IPS DF 4.7 (cell line): ENCODE measurements at regions not wholly inside any gene's neighbourhood (a gene's known extent, or its start where the extent isn't known, plus 50 kb on each side); places are given as distances from the start of the nearest gene placed in this dataset.
"Not testable (repeated sequence)": the region's sequence is repeated elsewhere in the genome, so short reads cannot be mapped to it uniquely, and the experiment has no call there.

ENCODE experiments used
- DNase-seq: peaks from one replicate; pipeline ENCODE4 v3.0.0-alpha.2; 2013; ENCODE audit warnings: low spot score; ENCODE audit errors: extremely low read depth

DNA sequence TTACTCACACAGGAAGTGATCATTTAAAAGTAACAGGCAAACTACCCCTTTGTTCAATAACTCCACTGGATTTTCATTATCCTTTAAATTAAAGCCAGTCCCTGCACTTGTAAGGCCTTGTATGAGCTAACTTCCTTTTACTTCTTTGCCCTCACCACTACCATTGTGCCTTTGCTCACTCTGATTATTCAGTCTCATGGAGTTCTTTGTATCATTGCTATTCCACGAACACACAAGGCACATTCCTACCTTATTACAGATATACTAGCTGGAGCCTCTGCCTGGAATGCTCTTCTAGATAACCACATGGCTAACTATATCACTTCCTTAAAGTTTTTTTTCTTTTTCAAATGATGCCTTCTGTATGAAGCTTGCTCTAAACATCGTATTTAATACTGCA is 748.6 kb upstream of the HS3ST5 start:
- no peak for DNase-seq

DNA sequence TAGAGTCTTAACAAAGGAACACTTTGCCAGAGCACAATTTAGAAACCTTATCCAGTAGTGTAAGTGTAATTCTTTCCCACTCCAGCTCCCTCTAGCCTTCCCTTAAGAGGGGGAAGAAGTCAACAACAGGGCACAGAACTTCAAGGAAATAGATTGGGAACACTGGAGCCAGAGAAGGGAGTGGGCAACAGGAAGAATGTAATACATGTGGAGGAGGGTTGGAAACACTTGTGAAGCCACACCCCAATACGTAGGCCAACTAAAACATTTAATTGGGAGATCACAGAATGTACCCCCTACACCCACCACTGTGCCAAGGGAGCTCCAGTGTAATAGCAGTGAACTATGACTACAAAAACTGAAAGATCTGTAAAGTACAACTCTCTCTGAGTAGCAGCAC is 735.7 kb upstream of the HS3ST5 start:
- no peak for DNase-seq

DNA sequence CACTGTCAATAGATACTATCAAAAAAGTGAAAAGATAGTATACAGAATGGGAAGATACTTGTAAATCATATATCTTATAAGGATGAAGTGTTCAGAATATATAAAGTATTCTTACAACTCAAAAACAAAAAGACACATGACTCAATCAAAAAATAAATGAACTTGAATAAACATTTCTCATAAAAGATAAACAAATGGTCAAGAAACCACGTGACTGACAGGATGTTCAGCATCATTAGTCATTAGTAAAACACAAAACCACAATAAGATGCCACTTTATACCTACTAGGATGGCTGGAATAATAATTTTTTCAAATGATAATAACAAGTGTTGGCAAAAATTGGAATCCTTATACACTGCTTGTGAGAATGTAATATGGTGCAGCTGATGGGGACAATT is 729.1 kb upstream of the HS3ST5 start:
- DNase-seq = no peak

DNA sequence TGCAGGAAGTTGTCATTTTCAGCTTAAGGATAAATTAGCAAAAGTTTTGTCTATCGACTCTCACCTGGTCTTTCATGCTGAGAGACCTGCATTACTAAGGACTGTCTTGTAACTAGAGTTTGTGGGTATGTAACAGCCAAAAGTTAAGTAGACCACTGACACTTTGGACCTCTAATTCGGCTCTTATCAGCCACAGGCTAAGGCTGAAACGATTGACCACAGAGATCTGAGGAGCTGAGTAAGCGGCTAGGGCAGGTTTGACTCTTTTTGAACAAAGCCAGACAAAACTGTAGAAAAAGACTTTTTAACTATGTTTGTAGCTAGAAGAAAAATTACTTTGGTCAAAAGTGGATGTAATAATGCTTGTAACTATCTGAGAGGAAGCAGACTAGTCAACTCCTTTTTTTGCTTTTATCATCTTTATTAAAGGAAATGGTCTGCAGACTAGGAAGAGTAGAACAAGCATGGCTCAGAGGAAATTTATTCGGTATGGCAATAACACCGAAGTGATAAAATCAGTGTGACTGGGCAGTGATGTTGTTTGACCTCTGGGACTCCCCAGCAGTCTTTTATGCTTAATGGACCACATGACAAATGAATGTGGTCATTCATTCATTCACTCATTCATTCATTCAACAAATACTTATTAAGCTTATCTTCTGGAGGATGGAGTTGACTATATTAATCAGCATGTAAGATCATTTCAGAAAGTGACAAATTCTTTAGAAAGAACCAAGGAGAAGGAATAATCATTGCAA is 725.0 kb upstream of the HS3ST5 start:
- no peak for DNase-seq

DNA sequence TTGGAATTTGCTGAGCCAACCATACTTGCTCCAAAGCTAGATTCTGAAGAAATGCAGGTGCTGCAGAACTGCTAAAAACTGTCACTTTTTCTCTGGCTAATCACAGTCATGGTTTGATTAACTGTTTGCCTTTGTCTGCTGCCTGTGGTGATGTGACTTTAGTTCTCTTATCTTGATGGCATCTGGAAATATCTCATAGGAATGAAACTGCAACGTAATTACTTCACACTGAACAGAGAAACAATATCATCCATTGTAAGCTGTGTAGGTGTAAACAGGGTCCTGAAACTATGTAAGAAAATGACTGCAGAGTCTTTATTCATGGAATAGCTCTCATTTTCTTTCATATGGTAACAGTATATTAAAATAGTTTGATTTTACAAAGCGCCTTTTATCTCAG is 721.9 kb upstream of the HS3ST5 start:
- no peak for DNase-seq

DNA sequence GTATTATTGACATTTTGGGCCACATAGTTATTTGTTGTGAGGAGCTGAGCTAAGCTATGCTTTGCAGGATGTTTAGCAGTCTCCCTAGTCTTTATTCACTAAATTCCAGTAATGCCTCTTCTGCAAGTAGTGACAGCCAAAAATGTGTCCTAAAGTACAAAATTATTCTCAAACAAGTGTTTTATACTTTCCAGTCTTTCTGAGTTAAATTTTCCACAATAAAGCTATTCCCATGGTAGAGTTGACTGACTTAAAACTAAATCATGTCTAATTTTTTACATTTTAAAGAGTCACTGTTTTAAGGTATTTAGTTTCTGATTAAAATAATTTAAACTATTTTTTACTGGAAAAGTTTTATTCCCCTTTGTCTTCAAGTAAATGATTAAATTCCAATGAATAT is 717.8 kb upstream of the HS3ST5 start:
- no peak for DNase-seq

DNA sequence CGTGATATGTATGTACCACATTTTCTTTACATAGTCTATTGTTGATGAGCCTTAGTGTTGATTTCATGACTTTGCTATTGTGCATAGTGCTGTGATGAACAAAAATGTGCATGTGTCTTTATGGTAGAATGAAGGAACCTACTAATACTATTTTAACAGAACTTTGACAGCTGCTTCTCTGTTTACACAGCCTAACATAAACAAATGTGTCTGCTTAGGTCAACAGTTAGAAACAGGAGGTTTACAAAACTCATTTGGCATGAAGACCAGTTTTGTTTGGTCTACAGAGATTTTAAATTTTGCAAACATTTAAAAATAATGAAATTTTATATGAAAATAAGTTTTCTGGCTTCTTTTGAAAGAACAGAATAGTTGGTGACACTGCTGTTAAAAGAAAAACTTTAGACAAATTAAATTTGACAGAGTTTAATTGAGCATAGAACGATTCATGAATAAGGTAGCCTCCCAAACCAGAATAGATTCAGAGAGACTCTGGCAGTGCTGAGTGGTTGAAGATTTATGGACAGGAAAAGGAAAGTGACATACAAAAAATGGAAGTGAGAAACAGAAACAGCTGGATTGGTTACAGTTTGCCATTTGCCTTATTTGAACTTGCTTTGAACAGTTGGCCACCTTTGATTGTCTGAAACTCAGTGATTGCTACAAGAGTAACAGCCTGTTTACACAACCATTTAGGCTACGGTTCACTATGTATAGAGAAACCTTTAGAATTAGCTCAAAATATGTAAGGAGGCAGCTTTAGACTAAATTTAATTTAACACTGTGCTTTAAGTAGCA is 715.8 kb upstream of the HS3ST5 start:
- no peak for DNase-seq

DNA sequence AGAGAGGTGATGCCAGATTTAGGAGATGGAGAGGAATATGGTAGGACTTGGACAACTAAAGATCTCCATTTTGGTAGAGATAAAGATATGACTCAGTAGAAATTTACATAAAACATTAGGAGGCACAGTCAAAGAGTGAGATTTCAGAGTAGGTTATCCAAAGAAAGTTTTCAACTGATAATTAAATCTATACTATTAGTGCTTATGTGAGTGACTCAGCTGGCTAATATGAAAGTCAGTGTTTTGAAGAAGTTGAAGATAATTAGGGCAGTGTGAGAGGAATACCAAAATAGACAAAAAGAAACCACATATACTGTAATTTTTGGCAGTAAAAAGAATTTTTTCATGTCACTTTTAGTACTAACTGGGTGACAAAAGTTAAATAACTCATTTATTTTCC is 712.8 kb upstream of the HS3ST5 start:
- DNase-seq = no peak

DNA sequence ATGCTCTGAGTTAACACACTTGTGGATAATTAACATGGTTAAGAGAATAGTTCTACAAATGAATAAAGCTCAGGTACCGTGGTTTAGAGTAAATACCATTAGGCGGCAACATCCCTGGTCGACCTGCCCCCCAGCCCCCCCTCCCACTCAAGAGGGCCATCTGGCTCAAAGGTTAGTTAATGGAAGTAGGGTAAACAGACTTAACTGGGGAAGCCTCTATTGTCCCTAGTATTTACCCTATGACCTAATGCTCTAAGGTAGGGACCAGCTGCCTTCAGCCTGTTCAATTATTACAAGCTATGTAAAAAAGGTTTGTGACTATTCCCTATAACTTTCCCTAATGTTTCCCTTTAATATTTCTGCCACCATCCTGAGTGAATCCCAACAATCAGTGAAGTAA is 711.4 kb upstream of the HS3ST5 start:
- DNase-seq = not testable (repeated sequence)

DNA sequence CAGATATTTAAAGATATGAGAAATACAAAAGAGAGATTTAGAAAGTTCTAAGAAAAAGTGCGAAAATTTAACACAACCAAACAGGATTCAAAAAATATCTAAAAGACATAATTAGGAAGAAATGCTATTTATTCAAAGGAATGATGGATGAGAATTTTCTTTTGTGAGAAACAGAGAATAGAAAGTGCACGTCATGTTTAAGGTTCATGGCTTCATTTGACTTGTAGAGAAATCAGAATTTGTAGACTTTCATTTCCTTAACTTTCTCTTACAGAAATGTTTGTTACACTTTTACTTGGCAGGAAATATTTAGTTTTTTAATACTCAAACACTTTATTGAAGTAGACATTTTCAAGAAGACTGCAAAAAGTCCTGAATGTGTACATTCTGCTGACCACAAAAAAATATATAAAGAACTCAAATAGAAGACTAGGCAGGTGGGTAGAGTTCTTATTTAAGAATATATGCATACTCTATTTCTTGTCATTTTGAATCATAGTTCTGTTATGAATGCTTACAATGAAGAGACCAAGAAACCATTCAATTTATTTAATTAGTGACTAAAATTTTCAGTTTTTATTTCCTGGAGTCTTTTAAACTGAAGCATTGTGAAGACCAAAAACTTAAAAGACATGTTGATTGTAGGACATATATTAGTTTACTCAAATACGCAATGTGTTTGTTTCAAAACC is 710.5 kb upstream of the HS3ST5 start:
- DNase-seq = no peak

DNA sequence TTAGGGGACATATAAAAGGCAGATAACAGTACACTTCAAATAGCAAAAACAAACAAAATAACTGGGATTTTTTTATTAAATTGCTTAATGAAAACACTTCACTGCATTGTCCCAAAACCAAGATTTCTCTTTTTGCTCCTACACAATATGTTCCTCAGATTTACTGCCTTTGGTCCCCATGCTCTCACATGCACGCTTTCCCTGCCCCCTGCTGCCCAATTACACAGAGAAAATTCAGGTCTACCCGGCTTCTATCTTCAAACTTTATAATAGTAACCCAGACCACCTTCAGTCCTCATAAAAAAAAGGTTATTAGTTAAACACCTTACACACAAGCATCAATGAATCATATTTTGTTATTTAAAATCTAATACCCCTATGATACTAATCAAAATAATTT is 673.8 kb upstream of the HS3ST5 start:
- no peak for DNase-seq

DNA sequence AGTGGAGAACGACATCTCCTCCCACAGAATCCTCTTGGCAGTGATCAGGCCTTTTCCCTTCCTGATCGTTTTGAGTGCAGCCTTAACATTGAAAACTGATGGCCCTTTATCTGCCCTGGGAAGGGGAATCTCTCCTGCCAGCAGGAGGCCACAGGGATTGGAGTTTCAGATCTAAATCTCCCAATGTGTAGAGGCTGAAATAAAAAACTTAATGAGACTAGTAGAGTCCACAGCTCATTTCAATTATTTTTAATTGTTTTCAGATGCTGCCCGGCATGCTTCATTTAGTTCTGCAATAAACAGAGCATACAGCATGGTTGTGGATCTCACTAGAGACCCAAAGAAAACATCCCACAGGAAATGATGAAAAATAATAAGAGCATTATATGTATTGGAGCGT is 662.2 kb upstream of the HS3ST5 start:
- DNase-seq = no peak

DNA sequence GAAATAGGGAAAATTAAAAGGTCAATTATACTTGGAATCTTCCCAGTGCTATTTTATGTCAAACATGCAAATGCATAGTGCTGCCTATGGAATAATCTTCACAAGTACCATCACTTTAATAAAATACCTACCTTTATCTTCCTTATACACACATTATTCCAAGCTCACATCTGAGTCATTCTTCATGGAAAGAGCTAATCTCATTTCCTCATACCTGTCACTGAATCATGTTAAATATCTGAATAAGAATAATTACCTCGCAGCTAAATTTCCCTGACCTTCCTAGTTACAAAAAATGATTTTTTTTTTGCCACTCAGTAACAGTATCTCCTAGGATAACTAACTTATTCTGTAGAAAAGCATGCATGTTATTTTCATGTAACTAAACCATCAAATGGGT is 661.4 kb upstream of the HS3ST5 start:
- no peak for DNase-seq

DNA sequence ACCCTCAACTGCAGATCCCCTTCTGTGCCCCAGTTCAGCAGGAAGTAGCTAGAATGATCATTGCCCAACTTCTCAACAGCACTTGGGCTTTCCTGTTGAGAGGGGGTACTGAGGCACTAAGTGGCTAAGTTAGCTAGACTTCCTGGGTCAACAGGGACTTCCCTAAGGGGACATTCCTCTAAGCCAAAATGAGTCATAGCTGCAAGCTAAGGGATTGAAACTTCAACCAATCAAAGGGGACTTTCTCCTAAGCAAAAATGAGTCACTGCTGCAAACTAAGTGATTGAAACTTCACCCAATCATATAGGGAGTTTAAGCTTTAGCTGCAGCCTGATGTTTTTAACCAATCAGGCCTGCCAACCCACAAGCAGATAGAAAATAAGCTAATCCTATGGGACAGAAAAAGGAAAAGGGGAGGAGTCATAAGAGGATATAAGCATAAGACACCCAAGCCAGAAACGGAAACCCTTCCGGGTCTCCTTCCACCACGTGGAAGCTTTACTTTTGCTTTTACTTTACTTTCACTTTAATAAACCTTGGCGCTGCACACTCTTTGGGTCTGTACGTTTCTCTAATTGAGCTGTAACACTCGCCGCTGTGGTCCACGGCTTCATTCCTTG is 659.0 kb upstream of the HS3ST5 start:
- no peak for DNase-seq

DNA sequence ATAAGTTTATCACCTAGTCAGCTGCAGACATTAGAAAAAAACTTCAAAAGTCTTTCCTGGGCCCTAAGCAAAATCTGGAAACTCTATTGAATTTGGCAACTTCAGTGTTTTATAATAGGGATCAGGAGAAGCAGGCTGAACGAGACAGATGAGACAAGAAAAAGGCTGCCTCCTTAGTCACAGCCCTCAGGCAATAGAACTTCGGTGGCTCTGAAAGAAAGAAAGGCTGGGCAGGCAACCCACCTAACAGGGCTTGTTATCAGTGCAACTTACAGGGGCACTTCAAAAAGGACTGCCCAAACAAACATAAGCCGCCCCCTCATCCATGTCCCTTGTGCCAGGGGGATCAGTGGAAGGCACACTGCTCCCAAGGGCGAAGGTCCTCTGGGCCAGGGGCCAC is 657.9 kb upstream of the HS3ST5 start:
- no peak for DNase-seq

DNA sequence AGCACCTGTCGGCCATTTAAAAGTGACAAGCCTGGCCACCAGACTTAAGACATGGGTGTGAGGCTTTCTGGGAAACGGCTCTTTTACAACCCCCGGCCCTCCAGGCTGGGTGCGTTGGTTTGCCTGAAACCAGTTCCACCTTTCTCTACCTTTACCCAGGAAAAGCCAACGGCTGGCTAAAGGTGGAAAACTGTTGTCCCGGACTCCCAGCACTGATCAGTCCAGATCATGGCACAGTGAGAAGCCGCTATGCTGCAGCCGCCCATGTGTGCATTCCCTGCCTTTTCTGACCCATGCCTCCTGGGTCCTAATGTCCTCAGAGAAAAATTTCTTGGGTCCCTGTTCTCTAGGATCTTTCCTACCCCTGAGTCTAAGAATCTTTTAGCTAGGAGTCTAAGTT is 655.7 kb upstream of the HS3ST5 start:
- DNase-seq = no peak

DNA sequence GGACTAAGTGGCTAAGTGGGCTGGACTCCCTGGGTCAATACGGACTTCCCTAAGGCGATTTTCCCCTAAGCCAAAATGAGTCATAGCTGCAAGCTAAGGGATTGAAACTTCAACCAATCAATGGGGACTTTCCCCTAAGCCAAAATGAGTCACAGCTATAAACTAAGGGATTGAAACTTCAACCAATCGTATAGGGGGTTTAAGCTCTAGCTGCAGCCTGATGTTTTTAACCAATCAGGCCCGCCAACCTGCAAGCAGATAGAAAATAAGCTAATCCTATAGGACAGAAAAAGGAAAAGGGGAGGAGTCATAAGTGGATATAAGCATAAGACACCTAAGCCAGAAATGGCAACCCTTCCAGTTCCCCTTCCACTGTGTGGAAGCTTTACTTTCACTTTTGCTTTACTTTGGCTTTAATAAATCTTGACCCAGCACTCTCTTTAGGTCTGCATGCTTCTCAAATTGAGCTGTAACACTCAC is 655.0 kb upstream of the HS3ST5 start:
- no peak for DNase-seq

DNA sequence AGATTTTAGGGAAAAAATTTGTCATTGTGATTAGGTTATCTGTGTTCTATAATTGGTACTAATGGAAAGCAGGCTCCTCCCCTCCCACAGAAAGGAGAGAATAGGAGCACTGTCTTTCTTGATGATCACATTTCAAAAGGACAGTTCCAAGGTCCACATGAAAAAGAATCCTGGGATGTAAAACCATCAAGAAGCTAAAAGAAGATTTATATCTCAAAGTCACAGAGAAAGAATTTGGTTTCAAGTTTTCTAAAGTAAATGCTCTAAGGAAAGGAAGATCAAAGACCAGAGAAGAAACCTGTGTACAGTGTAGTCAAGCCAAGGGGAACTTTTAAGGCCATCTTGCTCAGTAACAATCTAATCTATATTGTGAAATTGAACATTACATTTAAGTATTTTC is 652.7 kb upstream of the HS3ST5 start:
- DNase-seq = no peak

DNA sequence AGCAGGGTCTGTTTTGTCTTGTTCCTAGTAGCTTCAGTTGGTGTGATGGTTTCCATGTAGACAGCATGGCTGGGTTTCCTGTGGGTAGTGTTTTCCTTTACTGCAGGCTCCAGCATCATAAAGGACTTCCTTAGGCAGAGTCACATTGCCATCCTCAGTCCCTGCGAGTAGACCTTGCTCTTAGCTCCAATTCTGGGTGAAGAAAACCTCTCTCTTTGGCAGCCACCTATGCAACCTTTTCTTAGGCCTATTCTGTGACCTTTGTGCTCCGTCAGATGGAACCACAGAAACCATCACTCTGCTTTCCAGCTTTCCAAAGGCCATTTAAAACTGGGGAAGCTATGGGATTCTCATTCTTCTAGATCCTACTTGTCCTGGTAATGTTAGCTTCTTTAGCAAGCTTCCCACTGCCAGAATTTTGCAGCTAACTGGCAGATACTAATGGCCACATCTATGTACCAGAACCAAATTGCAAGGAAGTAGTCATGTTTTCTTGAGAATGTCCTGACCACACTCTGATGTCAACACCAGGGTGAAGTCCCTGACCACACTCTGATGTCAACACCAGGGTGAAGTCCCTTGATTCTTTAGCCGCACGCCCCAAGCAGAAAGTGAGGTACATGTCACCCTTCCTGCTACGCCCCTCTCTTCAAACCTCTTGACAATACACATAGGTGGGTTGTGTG is 646.6 kb upstream of the HS3ST5 start:
- DNase-seq = no peak

DNA sequence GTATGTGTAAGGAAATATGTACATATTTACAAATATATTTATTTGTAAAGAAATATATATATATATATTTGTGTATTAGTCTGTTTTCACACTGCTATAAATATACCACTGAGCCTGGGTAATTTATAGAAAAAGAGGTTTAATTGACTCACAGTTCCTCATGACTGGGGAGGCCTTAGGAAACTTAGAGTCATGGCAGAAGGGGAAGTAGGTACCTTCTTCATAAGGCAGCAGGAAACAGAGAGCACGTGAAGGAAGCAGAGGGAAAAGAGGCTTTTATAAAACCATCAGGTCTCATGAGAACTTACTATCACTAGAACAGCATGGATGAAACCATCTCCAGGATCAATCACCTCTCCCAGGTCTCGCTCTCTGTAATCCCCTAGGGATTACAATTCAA is 644.5 kb upstream of the HS3ST5 start:
- no peak for DNase-seq

DNA sequence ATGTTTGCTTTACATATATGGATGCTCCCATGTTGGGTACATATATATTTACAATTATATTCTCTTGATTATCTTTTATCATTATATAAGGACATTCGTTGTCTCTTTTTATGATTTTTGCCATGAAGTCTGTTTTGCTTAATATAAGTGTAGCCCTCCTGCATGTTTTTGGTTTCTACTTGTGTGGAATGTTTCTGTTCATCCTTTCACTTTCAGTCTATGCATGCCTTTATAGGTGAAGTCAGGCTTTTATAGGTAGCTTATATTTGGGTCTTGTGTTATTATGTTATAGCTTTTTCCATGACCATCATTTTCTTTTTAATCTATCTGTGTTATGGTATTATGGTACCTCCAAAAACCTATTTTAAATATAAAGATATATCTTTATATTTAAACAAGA is 612.5 kb upstream of the HS3ST5 start:
- DNase-seq = no peak
